Stimulated activated CD8-positive, alpha-beta memory T cell treated with anti-CD3 and anti-CD28 coated beads, Interleukin-4, amount 100 ng/mL, for 1 hour (primary cell): ENCODE measurements at regions not wholly inside any gene's neighbourhood (a gene's known extent, or its start where the extent isn't known, plus 50 kb on each side); places are given as distances from the start of the nearest gene placed in this dataset.
A peak's percentile ranks its signal among the peaks of the same experiment; 100 is the strongest.

ENCODE experiments used
- DNase-seq, 2 donors: peaks; one replicate each; pipeline ENCODE4 v3.0.0-alpha.2; 2020; ENCODE audit warnings: low read depth in 2 of 2, low spot score in 1 of 2

DNA sequence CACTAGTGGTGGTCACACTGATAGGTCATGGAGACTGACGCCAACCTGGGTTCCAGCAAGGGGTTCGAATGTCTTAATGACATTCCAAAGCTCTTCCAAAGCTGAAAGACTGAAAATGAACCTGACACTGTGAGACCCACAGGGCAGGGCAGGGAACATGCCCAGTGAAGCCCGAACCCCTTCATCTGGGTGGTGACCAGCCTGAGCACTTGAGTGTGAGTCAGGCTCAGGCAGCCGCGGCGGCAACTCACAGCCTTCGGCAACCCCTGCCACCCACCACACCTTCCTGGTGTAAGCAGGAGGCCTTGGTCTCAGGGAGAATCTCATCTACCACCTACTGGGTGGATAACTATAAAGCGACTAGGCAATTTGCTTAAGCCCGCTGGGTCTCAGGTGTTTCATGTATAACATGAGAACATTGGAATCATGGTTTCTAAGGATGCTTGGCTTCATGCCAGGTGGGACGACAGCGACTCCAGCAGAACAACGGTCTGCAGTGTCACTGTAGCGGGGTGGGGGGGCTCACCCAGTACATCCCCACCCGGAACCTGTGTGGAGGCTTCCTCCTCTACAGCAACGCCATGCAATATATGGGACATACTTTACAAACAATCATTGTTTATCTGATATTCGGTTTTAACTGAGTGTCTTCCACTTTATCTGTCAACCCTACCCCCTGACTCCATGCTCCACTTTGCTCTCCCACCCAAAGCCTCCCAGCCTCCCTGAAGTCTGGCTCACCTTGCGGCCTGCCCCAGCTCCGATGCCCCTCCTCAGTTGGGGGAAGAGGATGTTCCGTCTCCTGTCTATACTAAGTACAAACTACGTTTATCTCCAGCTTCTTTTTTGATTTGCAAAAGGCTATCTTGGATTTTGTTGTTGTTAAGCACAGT, 125.0 kb upstream of the MEF2A start:
- no peak for DNase-seq

DNA sequence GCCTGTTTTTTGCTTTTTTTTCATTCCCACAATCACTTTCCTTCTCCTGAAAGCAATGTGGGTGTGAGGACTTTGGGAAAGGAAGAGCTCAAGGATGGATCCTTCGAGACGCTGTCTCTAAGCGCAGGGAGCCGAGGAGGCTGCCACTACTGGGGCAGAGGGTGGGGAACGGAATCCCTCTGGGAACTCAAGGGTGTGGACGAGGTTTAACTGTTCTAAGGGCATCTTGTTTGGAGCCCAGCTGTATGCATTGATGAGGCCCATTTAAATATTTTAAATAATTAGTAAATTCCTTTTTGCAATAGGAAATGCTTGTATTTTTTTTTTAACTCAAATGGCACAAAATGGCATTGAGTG, 124.4 kb upstream of the MEF2A start:
- no peak for DNase-seq

DNA sequence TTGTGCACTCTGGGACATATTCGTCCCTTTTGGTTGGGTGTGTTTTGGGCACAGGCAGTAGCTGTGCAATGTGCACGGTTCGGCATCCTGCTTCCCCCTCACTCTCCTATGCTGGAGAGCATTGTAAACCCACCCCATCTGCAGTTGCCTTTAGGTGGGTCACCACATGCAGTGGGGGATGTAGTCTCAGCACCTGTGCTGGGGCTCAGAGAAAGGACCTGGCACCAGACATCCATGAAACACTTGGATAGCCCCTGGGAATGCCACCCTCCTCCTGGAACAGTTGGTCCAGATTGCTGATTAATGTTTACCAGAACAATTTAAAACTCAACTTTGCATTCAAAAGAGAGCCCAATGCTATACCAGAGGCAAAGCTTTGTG, 123.9 kb upstream of the MEF2A start:
- DNase-seq = no peak

DNA sequence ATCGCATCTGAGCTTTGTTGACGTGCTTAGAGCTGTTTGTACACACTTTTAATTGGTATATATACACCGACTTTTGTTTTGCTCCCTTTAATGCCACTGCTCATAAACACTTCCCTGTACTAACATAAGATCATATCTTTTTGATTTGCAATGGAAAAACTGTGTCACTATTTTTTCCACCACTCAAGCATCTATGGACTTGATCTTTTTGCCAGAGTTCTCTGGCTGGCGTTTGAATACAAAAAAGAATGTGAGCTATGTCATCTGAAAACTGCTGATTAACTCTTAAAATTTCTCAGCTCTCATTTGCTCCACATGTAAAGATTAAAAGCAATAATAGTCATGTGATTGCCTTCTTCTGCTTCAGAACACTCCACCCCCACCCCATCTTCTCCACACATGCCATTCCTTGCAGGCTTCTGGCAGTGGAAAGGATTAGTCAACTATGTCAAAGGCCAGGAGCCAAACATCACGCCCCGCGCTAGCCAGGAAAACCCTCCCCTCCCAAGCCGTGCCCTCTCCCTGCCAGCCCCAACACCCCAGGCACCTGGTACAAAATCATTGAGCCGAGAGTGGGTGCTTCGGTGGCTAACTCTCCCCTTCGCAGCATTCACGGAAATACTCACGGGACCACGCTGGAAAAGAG, 123.4 kb upstream of the MEF2A start:
- DNase-seq = no peak

DNA sequence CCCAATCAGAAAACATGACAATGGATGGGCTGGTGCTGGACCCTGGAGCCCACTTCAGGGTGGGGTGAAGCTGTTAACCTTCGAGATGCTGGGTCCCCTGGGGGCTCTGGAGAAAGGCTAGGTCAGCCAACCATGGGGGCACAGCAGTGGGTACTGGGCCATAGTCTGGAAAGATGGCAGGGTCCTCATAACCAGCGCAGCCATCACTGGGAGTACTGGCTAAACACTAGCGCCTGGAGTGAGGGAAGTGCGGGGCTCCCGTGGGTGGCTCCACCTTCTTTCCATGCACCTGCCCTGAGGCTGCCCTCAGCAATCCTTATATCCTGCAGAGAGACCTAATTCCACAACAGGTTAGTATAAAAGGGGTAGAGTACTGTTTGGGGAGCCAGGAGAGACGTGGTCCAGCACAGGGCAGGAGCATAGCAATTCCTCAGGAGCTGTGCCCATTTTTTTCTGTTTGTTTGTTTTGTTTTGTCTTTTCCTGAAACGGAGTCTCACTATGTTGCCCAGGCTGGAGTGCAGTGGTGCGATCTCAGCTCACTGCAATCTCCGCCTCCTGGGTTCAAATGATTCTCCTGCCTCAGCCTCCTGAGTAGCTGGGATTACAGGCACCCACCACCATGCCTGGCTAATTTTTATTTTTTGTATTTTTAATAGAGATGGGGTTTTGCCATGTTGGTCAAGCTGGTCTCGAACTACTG, 122.6 kb upstream of the MEF2A start:
- DNase-seq = no peak

DNA sequence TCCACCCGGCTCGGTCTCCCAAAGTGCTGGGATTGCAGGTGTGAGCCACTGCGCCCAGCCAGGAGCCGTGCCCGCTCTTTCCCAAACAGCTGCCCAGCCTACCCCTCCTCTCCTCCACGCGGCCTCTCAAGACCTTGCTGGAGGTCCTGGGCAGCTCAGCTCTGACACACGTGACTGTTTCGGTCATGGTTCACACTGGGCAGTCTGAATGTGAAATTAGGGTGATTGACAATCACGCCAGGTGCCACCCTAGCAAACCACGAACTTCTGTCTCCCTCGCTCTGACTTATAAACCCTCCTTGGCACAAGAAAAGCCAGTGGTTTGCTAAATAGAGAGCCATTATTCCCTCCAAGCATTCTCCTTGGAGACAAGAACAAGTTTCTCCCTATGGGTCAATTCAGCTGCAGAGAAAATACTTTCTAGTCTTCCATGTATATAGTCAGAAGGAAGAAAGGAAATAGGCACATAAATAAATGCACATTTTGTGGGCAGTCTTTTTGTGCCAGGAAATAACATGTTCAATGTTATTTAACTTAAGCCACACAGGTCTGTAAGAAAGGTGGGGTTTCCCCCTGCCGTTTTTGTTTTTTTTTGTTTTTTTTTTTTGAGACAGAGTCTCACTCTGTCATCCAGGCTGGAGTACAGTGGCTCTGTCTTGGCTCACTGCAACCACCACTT, 121.9 kb upstream of the MEF2A start:
- no peak for DNase-seq

DNA sequence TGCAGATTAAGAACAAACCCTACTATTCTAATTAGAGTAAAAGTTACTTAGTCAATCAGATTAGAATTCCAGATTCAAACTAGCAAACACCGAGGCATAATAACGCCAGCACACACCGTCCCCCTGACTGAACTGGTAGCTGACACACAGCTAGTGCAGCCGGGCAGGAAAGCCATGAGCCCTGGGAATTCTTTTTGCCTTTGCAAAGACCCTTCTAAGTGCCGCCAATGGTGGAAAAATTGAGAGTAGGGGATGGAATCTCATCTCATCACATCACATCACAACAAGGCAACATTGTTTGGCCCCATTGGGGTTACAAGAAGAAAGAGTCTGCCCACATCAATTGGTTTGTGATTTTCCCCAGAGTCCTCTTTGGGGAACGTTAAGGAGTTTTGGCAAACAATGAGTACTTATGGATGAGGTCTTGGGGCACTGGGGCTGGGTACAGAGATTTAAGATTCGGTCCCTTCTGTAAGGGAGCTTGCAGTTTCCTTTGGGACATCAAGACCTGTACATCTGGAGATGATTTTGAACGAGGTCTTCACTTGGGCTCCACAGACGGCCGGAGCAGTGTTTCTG, 120.4 kb upstream of the MEF2A start:
- DNase-seq = no peak

DNA sequence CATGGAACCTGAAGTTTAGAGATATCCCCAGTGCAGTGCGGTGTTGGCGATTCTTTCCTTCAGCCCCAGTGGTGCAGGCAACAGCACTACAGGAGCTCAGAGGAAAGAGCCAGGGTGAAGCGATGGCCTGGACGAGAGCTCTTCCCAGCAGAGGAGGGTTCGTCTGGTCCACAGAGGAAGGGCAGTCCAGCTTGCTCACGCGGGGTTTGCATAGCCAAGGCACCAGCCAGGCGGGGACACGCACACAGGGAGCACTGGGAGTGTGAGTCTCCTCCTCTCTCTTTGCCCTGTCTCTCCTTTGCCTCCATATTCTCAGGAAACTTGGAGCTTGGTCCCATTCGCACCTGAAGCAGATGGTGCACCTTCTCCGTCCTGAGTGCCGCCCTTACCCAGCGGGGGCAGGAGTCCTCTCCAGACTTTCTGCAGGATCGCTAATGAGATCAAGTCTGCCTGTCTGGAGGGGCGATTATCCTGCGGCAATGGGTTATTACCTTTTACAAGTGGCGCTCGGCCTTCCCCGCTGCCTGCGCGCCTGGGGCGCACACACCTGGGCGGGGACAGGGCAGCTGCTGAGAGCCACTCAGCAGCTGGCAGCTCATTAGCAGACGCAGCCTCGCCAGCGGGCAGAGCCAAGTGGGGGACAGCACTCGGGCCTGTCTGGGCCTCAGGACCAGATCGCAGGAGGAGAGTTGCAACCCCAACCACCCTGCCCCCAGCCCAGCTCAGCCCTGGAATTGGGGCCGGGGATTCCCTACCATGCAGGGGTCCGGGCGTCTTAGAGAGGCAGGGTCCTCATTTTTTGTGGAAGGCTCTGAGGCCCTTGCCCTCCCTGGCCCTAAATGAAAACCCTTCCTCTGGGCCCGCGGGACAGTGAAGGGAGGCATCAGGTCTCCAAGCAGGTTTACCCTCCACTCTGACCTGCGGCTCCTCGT, 119.0 kb upstream of the MEF2A start:
- no peak for DNase-seq

DNA sequence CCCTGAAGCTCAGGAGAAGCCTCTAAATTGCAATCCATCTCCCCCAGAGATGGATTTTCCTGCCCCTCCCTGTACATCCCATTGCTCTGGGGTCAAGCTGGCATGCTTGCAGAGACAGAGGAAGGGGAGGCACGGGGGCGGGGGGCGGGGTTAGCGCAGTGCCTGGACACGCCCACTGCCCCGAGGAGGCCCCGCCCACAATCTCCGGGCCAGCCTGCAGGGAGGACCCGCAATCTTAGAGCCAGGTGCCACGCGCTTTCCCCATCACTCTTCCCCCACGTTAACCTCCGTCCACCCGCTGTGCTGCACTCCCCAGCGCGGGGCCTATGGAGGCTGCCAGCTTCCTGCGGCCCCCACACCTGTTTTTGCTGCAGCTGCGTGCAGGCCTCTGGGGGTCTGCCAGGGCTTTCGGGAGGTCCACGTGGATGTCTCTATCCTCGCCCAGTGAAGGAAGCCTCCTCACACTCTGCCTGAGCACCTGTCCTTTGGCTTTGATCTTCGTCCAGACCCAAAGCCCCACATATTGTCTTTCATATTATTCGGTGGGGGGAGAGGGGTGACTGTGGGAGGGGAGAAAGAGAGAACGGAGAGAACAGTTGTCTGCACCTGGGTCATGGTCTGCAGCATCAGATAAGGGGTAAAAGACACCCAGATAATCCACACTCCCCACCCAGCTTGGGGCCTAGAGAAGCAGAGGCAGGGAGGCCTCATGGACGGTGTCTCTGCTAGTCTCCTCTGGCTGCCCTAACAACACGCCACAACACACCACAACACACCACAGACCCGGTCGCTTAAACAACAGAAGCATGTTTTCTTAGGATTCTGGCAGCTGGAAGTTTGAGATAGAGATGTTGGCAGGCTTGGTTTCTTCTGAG, 118.0 kb upstream of the MEF2A start:
- DNase-seq = no peak

DNA sequence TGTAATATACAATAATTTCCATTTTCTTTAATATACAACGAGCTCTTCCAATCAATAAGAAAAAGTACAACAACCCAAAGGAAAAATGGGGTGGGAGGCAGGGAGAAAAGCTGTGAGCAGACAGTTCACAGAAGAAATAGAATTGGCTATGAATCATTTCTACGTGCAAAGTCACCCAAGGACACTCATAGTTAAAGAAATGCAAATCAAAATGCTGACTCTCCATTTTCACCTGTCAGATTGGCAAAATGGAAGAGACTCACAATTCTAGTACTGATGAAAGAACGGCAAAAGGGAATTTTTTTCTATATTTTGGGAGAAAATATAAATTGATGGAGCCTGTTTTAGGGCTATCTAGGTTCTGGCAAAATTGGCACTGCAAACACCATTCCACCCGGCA, 116.3 kb upstream of the MEF2A start:
- DNase-seq = no peak

DNA sequence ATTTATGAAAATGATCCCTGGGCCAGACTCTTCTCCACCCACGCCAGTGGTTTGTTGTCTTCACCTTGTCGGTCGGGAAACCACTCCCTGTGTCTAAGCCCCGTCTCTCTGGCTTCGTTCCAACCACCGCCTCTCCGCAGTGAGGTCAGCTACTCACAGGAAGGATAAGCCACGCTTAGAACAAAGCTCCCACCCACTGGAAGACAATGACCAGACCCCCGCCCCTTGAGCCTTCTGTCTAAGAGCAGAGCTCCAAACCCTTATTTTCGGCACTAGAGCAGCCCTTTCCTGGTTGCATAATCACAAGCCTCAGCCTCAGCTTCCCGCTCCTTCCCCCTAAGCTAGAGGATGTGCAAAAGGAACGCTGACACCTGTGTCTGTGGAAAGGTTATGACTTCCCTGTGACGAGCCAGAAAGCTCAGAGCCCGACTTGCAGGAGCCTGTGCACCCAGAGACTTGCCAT, 114.9 kb upstream of the MEF2A start:
- DNase-seq = peak in 1 of 2 donors; percentile 39

DNA sequence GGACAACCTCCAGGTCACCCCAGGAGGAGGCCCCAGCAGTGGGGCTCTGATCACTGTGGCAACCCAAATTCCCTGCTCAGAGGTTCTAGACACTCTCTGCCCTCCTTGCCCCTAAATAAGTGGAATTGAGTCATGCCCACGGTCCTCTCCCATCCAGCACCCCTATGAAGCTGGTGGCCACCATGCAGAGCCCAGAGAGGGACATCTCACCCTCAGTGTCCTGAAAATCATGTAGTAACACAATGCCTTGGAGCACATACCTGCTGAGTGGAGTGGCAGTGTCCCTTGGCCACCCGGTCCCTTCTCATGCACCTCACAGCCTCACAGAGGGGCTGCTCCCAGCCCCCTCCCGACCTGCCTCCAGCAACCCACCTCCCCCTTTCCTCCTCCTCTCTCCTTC, 114.3 kb upstream of the MEF2A start:
- DNase-seq = no peak

DNA sequence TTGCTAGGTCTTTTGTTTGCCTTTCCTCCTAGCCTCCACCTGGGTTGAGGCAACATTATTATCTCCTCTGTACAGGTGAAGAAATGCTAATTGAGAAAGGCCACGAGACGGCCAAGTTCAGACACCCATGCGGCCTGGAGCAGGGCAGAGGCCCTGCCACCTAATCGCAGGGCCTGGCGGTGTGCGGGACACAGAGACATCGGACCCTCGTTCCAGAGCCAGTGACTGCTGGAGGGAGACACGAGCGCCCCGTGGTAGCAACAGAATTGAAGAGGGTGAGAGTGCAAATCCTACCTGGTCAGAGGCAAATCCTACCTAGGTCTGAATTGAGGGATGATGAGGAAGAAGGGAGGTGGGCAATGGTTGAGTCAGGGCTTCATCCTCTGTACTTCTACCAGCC, 113.8 kb upstream of the MEF2A start:
- DNase-seq = no peak

DNA sequence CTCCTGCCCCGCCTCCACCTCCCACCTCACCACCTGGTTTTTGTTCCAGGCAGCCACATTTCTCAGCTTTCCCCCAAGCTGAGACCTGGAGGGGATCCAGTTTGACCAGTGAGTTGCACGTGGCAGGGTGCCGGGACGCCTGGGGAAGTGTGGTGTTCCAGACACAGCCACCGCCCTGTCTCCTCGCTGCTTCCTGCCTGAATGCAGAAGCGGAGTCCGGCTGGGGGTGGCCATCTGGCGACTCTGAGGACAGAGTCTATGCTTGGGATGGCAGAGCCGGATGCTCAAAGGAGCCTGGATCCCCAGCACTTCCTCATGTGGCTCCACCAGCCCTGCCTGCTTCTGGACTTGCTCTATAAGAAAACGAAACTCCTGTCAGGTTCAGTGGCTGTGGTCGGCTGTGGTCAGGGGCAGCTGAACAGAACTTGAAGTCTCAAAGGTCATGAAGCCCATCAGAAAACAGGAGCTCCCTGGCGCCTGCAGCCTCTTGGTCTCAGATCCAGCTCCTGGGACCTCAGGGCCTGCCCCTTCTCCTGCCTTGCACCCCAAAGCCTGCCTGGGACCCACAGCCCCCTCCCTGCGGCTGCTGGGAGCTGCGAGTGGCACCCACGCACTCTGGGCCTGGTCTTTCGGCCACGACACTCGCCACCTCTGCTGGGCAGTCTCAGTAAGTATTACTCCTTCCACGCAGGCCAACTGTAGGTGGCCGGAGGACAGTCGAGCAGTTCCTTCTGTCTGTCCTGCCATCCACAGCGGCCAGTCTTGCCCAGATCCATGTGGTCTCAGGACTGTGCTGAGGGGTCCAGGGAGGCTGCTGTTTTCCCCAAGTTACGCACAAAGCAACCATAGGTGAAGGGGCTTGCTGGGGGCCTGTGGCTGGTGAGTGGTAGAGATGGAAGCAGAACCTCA, 112.8 kb upstream of the MEF2A start:
- no peak for DNase-seq

DNA sequence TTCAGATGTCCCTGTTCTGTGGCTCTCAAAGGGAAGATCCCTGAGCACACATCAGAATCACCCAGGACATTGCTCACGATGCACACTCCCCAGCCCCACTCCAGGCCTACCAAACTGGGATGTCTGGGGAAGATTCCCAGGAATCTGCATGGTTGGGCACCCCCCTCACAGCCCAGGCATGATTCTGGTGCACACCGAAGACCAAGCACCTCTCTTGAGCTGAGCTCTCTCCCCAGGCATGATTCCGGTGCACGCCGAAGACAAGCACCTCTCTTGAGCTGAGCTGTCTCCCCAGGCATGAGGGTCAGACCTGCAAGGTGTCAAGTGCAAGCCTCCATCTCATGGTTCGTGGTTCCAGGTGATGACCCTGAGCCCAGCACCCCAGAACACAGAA, 112.2 kb upstream of the MEF2A start:
- no peak for DNase-seq

DNA sequence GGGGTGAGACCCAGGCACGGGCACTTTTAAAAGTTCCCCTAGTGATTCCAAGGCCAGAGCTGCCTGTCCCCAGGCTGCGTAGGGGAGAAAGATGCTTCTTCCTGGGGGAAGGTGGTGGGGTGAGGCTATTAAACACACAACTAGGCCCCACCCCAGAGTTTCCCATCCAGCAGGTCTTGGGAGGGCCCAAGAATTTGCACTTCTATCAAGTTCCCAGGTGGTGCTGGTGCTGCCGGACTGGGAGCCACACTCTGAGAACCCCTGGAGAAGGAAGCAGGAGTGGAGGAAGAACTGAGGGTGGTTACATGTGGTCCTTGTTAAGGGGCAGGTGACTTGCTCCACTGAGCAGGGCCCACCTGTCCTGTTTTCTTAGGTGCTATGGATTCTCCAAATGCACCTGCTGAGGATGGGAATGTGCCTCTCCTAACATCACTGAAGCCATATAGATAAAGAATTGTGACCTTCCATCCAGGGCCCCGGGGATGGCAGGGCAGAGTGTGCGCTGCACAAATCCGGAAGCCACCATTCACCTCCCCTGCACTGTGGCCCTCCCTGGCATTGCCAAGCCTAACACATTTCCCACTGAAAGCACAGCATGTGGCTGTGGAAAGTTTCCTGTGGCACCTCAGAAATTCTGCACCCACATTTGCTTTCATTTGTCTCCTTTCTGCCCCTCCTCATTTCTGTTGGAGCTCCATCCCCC, 111.5 kb upstream of the MEF2A start:
- no peak for DNase-seq

DNA sequence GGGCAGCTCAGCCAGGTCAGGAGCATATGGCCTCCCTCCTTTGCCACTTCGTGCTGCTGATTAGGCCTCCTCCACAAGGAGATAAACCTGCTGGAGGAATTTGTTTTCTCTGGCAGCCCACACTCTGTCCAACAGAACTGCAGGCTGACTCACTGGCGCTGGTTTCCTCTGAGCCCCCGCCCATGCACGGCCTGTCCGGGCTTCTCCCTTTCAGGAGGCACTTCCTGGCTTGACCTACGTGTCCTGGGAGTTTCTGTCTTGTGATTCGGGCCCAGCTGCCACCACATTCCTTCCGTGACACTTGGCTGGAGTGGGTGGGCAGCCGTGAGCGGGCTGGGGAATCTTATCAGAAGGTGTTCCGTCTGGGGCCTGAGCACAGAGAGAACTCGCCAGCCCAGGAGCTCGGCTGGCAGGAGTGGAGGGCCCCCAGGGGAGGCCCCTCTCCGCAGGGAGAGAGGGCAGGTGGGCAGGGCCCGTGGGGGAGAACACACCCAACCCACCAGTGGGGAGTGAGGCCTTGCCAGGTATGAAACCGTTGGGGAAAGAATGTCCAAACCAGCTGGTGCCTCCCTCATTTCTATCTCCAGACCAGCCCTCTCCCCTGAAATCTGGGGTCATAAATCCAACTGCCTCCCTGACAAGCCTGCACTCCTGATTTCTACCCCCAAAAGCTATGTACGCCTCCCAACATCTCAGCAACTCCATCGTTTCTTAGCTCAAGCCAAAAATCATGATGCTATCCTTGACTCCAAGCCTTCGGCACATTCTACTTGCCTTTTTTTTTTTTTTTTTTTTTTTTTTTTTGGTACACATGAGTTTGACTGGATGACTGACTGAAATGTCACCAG, 110.6 kb upstream of the MEF2A start:
- DNase-seq = no peak
